Natural killer cell (primary cell): ENCODE measurements at regions not wholly inside any gene's neighbourhood (a gene's known extent, or its start where the extent isn't known, plus 50 kb on each side); places are given as distances from the start of the nearest gene placed in this dataset.

Source experiments
- ATAC-seq, 3 donors: fragments of 150-1000 bp in 2 of 3; fragments of 200-7000 bp in 1 of 3; cut with Tn5 transposase; 1 replicate in 1 of 3; 2 replicates in 2 of 3; pipeline ENCODE4 v1.10.0; 2021; ENCODE audit warnings: mild to moderate bottlenecking in 2 of 3, moderate library complexity in 2 of 3
- DNase-seq, 2 donors: peaks; one replicate each; pipeline versions ENCODE4 v3.0.0 to v3.0.0-alpha.2; 2013 to 2021; ENCODE audit warnings: mixed read lengths in 1 of 2
- H3K27ac ChIP-seq: one replicate; pipeline ENCODE4 v1.5.1; 2013; ENCODE audit warnings: mild to moderate bottlenecking, low read length
- H3K27me3 ChIP-seq: one replicate; pipeline ENCODE4 v1.6.1; 2013; ENCODE audit warnings: low read length; ENCODE audit not compliant: control insufficient read depth, insufficient read depth
- H3K36me3 ChIP-seq: one replicate; pipeline ENCODE4 v1.6.1; 2013; ENCODE audit warnings: low read length; ENCODE audit not compliant: control insufficient read depth, insufficient read depth
- H3K4me1 ChIP-seq: one replicate; pipeline ENCODE4 v1.6.1; 2013; ENCODE audit warnings: low read length; ENCODE audit not compliant: control insufficient read depth, insufficient read depth
- H3K4me3 ChIP-seq: one replicate; pipeline ENCODE4 v1.5.1; 2013; ENCODE audit warnings: low read length
- H3K9me3 ChIP-seq: one replicate; pipeline ENCODE4 v1.6.1; 2013; ENCODE audit warnings: low read length; ENCODE audit not compliant: control insufficient read depth, insufficient read depth
- H3K27ac Mint-ChIP-seq, 2 donors: one replicate each; pipeline ENCODE4 v1.8.0; 2022; ENCODE audit warnings: mild to moderate bottlenecking in 2 of 2, mixed read lengths in 2 of 2, moderate library complexity in 1 of 2
- H3K27me3 Mint-ChIP-seq, 2 donors: one replicate each; pipeline ENCODE4 v1.8.0; 2022; ENCODE audit warnings: low read depth in 2 of 2, mixed read lengths in 2 of 2
- H3K36me3 Mint-ChIP-seq: one replicate; pipeline ENCODE4 v1.8.0; 2022; ENCODE audit warnings: mixed read lengths
- H3K4me1 Mint-ChIP-seq, 2 donors: one replicate each; pipeline ENCODE4 v1.8.0; 2022; ENCODE audit warnings: mixed read lengths in 2 of 2
- H3K4me3 Mint-ChIP-seq: one replicate; pipeline ENCODE4 v1.8.0; 2022; ENCODE audit warnings: mild to moderate bottlenecking, moderate library complexity, mixed read lengths
- H3K9me3 Mint-ChIP-seq, 2 donors: one replicate each; pipeline ENCODE4 v1.8.0; 2022; ENCODE audit warnings: mixed read lengths in 2 of 2
- WGBS: methylation state at CpG from one replicate; pipeline ENCODE4 v1.1.7; 2013; ENCODE audit warnings: missing lambda C conversion rate; ENCODE audit not compliant: insufficient coverage; 5-methylcytosine and 5-hydroxymethylcytosine counted together
- intact Hi-C: fragments of 100-400 bp; cut with micrococcal nuclease; formaldehyde crosslinking; loops from one replicate; pipeline ENCODE4 v1.14.2; 2022
- TF ChIP-seq, protein P1 (sequence below): fragments of 200-600 bp; IDR thresholded peaks from one replicate; pipeline ENCODE4 v1.8.0; 2022; ENCODE audit warnings: antibody characterized with exemption

GRCh38 chr5:3361811-3362605, 233.6 kb upstream of the IRX1 start:
- Histone ChIP-seq H3K27ac (no peak overlapping the region), H3K4me3 (no peak overlapping the region), H3K9me3 (no peaks in the 10 kb centered on the region), H3K4me1 (no peaks in the 10 kb centered on the region), H3K36me3 (no peaks in the 10 kb centered on the region), H3K27me3 (no peaks in the 10 kb centered on the region)
- no peak overlapping the region for H3K27ac Mint-ChIP-seq
- H3K9me3 Mint-ChIP-seq, result peaks cover 6 to 10% of the 10 kb centered on the region in 2 donors
- H3K4me3 Mint-ChIP-seq, result no peak overlapping the region
- intact Hi-C loops, result no loop called here
- TF ChIP-seq, protein P1, sequence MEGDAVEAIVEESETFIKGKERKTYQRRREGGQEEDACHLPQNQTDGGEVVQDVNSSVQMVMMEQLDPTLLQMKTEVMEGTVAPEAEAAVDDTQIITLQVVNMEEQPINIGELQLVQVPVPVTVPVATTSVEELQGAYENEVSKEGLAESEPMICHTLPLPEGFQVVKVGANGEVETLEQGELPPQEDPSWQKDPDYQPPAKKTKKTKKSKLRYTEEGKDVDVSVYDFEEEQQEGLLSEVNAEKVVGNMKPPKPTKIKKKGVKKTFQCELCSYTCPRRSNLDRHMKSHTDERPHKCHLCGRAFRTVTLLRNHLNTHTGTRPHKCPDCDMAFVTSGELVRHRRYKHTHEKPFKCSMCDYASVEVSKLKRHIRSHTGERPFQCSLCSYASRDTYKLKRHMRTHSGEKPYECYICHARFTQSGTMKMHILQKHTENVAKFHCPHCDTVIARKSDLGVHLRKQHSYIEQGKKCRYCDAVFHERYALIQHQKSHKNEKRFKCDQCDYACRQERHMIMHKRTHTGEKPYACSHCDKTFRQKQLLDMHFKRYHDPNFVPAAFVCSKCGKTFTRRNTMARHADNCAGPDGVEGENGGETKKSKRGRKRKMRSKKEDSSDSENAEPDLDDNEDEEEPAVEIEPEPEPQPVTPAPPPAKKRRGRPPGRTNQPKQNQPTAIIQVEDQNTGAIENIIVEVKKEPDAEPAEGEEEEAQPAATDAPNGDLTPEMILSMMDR, result no peak
- DNase-seq (no peak), ATAC-seq (no peak)
- 87% methylated on average over 9 of the region's 9 CpGs for WGBS
- H3K27me3 Mint-ChIP-seq, result no peaks in the 10 kb centered on the region
- no peaks in the 10 kb centered on the region for H3K36me3 Mint-ChIP-seq
- no peaks in the 10 kb centered on the region for H3K4me1 Mint-ChIP-seq

DNA sequence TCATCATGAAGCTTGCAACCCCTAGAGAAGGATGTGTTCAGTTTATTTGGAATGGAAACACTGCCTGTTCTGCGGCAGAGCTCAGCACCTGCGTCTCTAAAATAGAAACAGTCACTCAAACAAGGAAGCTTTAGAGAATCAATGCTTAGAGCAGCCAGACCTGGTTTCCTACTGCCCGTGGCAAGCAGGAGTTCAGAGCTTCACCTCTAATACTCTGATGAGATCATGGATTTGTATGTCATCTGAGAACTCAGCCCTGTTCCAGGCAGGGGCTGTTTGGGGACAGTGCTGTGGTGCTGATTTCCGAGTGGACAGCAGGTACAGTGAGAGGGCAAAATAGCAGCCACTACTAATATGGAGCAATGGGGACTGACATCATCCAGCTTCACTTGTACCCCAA, 236.0 kb upstream of the IRX1 start:
- ATAC-seq, result no peak
- intact Hi-C loops, result no loop called here

GRCh38 chr5:3357291-3357690, 238.3 kb upstream of the IRX1 start:
- H3K27ac Mint-ChIP-seq, result no peak overlapping the region
- no peaks in the 10 kb centered on the region for H3K36me3 ChIP-seq
- ATAC-seq (no peak), DNase-seq (no peak)
- H3K9me3 Mint-ChIP-seq, result peaks cover 2 to 8% of the 10 kb centered on the region in 2 donors
- intact Hi-C loops, result no loop called here
- no peaks in the 10 kb centered on the region for H3K4me1 Mint-ChIP-seq
- no peak overlapping the region for H3K27ac ChIP-seq
- no peaks in the 10 kb centered on the region for H3K27me3 ChIP-seq
- 80% methylated on average over 5 of the region's 5 CpGs for WGBS
- H3K4me3 ChIP-seq, result no peak overlapping the region
- H3K4me1 ChIP-seq, result no peaks in the 10 kb centered on the region
- H3K36me3 Mint-ChIP-seq, result no peaks in the 10 kb centered on the region
- H3K27me3 Mint-ChIP-seq, result no peaks in the 10 kb centered on the region
- H3K4me3 Mint-ChIP-seq, result no peak overlapping the region
- peaks cover 4% of the 10 kb centered on the region for H3K9me3 ChIP-seq
- TF ChIP-seq, protein P1, result no peak

More for the DNA sequence above, 236.0 kb upstream of the IRX1 start:
- H3K27me3 Mint-ChIP-seq, result no peaks in the 10 kb centered on the region
- no peak overlapping the region for H3K4me3 ChIP-seq
- no peak overlapping the region for H3K4me3 Mint-ChIP-seq
- no peak overlapping the region for H3K27ac Mint-ChIP-seq
- no peaks in the 10 kb centered on the region for H3K27me3 ChIP-seq
- no peaks in the 10 kb centered on the region for H3K9me3 ChIP-seq
- TF ChIP-seq, protein P1, result no peak
- peaks cover 4 to 8% of the 10 kb centered on the region in 2 donors for H3K9me3 Mint-ChIP-seq
- H3K4me1 Mint-ChIP-seq, result no peaks in the 10 kb centered on the region
- H3K36me3 ChIP-seq, result no peaks in the 10 kb centered on the region
- H3K27ac ChIP-seq, result no peak overlapping the region
- H3K36me3 Mint-ChIP-seq, result no peaks in the 10 kb centered on the region
- no peak for DNase-seq
- H3K4me1 ChIP-seq, result no peaks in the 10 kb centered on the region
- 81% methylated on average over 4 of the region's 4 CpGs for WGBS

DNA sequence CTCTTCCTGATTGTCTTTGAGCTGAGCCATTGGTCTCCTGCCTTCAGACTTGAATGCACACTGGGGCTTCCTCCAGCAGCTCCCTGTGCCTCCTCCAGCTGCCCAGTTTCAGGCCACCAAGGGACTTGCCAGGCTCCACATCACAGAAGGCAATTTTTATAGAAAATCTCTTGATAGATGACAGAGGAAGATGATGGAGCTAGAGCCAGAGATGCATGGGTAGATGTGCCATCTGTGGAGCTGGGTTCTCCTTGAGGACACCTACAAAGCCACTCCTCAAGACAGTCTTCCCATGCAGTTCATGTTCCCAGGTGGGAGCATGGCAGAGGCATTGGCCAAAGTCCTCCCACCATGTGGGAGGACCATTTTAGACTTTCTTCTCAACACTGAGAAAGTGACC, 239.6 kb upstream of the IRX1 start:
- TF ChIP-seq, protein P1, result no peak
- no peaks in the 10 kb centered on the region for H3K36me3 Mint-ChIP-seq
- H3K4me1 Mint-ChIP-seq, result no peaks in the 10 kb centered on the region
- H3K27ac Mint-ChIP-seq, result no peak overlapping the region
- Histone ChIP-seq H3K27me3 (no peaks in the 10 kb centered on the region), H3K4me3 (no peak overlapping the region), H3K27ac (no peak overlapping the region), H3K9me3 (peaks cover 4% of the 10 kb centered on the region), H3K36me3 (no peaks in the 10 kb centered on the region), H3K4me1 (no peaks in the 10 kb centered on the region)
- no peak for DNase-seq
- H3K9me3 Mint-ChIP-seq, result peaks cover 0 to 8% of the 10 kb centered on the region in 2 donors
- ATAC-seq, result no peak
- no peaks in the 10 kb centered on the region for H3K27me3 Mint-ChIP-seq
- no peak overlapping the region for H3K4me3 Mint-ChIP-seq
- intact Hi-C loops, result no loop called here
